ENCODE measurements at regions not wholly inside any gene's neighbourhood (a gene's known extent, or its start where the extent isn't known, plus 50 kb on each side); places are given as distances from the start of the nearest gene placed in this dataset.

DNA sequence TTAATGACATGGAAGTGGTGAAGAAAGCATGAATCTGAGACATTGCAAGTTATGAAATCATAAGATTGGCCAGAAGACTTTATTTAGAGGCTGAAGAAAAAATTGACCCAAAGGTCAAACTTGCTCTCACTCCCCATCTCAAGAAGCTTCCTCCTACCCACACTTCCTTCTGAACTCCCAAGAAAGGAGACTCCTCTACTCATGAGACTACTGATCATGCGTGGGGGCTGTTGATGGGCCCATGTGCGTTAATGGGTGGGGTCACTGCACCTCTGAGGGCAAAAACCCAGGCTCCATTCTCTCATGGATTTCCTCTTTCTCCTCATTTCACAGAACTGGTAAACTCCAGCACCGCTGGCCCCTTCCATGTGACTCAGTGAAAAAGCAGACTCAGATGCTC, 470.6 kb upstream of the ARID1B start:
- Histone ChIP-seq H3K27me3 (no peaks in the 10 kb centered on the region), H3K36me3 (replicated peaks in 1 of 2; ENCODE audit: insufficient read depth in 1 of 2, low read depth in 2 of 2) (no peaks in the 10 kb centered on the region), H3K4me3 (no peak overlapping the region), H3K4me1 (no peaks in the 10 kb centered on the region), H3K27ac (no peak overlapping the region), H3K9me3 (no peaks in the 10 kb centered on the region)
- TF ChIP-seq, protein P1, sequence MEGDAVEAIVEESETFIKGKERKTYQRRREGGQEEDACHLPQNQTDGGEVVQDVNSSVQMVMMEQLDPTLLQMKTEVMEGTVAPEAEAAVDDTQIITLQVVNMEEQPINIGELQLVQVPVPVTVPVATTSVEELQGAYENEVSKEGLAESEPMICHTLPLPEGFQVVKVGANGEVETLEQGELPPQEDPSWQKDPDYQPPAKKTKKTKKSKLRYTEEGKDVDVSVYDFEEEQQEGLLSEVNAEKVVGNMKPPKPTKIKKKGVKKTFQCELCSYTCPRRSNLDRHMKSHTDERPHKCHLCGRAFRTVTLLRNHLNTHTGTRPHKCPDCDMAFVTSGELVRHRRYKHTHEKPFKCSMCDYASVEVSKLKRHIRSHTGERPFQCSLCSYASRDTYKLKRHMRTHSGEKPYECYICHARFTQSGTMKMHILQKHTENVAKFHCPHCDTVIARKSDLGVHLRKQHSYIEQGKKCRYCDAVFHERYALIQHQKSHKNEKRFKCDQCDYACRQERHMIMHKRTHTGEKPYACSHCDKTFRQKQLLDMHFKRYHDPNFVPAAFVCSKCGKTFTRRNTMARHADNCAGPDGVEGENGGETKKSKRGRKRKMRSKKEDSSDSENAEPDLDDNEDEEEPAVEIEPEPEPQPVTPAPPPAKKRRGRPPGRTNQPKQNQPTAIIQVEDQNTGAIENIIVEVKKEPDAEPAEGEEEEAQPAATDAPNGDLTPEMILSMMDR (IDR thresholded peaks at IDR 0.05): no peak
- TF ChIP-seq POLR2A (IDR thresholded peaks at IDR 0.05): no peak
- intact Hi-C loops (cut with DNase I): no loop called here
- no peak for ATAC-seq
- DNase-seq: no peak
- WGBS, 2 donors: 74 to 95% methylated on average over 3 of the region's 3 CpGs

DNA sequence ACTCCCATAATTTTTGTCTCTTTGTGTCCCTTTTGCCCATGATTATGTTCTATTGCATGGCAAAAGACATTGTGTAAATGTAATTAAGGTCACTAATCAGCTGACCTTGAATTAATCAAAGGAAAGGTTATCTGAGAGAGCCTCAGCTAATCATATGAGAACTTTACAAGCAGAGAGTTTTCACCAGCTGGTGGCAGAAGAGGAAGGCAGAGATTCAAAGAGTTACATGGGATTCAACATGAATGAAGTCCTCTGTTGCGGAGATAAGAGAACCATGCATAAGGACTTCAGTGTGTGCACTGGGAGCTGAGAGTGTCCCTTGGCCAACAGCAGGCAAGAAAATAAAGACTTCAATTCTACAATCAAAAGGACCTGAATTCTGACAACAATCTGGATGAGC, 494.1 kb upstream of the ARID1B start:
- DNase-seq: no peak
- intact Hi-C loops (cut with DNase I): no loop called here
- no peak overlapping the region for H3K4me3 ChIP-seq
- WGBS, 2 donors: 69 to 75% methylated on average over 1 of the region's 1 CpG
- no peak overlapping the region for H3K27ac ChIP-seq
- H3K4me1 ChIP-seq: no peaks in the 10 kb centered on the region
- TF ChIP-seq, protein P1 (IDR thresholded peaks at IDR 0.05): no peak
- no peak for TF ChIP-seq POLR2A (IDR thresholded peaks at IDR 0.05)
- H3K27me3 ChIP-seq: no peaks in the 10 kb centered on the region
- no peak for ATAC-seq
- H3K36me3 ChIP-seq (replicated peaks in 1 of 2; ENCODE audit: insufficient read depth in 1 of 2, low read depth in 2 of 2): no peaks in the 10 kb centered on the region
- H3K9me3 ChIP-seq: no peaks in the 10 kb centered on the region

- WGBS, 2 donors: 60 to 75% methylated on average over 1 of the region's 1 CpG
- intact Hi-C loops (cut with DNase I): no loop called here
- ATAC-seq: no peak
- no peak for DNase-seq
- no peak for TF ChIP-seq POLR2A (IDR thresholded peaks at IDR 0.05)
- TF ChIP-seq, protein P1 (IDR thresholded peaks at IDR 0.05): no peak
- H3K27ac ChIP-seq: no peak overlapping the region
- no peaks in the 10 kb centered on the region for H3K36me3 ChIP-seq (replicated peaks in 1 of 2; ENCODE audit: insufficient read depth in 1 of 2, low read depth in 2 of 2)
- no peaks in the 10 kb centered on the region for H3K27me3 ChIP-seq
- no peaks in the 10 kb centered on the region for H3K4me1 ChIP-seq
- H3K9me3 ChIP-seq: no peaks in the 10 kb centered on the region
- H3K4me3 ChIP-seq: no peak overlapping the region
Measured at GRCh38 chr6:156282087-156282486, 495.1 kb upstream of the ARID1B start.

DNA sequence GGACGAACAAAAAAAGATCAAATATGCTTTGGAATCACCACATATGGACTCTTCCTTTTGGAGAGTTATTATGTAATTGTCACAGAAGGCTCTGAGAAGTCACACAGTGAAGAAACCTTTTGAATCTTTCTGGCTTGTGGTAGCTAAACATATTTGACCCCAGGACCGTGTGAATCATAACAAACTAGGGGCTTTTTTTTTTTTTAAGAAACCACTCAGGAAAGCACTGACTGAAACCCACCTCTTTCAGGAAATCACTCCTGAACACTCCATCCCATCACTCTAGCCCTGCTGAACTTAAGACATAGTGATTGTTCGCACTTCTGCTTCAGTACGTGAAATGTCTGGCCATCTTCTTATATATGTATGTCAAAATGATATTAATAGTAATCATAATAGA, 495.9 kb upstream of the ARID1B start:
- Histone ChIP-seq H3K27me3 (no peaks in the 10 kb centered on the region), H3K4me3 (no peak overlapping the region), H3K4me1 (no peaks in the 10 kb centered on the region), H3K36me3 (replicated peaks in 1 of 2; ENCODE audit: insufficient read depth in 1 of 2, low read depth in 2 of 2) (no peaks in the 10 kb centered on the region), H3K27ac (no peak overlapping the region), H3K9me3 (no peaks in the 10 kb centered on the region)
- no peak for TF ChIP-seq POLR2A (IDR thresholded peaks at IDR 0.05)
- TF ChIP-seq, protein P1 (IDR thresholded peaks at IDR 0.05): no peak
- intact Hi-C loops (cut with DNase I): no loop called here
- 43 to 76% methylated on average over 4 of the region's 4 CpGs for WGBS, 2 donors
- DNase-seq (no peak), ATAC-seq (no peak)

DNA sequence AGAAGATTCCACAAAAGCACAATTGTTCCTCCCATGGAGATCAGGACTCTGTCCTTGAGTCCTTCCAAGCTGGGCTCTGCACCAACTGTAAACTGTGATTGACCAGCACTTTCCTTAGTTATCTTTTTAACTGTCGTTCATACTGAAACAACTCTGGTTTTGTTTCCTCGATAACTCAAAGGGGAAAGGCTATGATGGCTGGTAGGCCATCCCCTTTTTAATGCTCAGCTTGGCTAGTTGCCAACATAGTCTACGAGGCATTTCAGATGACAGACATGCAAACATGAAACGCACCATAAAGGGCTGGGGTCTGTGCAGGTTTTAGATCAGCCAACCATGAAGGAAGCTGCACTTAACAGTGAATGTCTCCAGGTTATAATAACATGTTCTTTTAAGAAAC, 497.1 kb upstream of the ARID1B start:
- WGBS, 2 donors: 32 to 45% methylated on average over 4 of the region's 4 CpGs
- Histone ChIP-seq H3K4me3 (no peak overlapping the region), H3K4me1 (no peaks in the 10 kb centered on the region), H3K9me3 (no peaks in the 10 kb centered on the region), H3K36me3 (replicated peaks in 1 of 2; ENCODE audit: insufficient read depth in 1 of 2, low read depth in 2 of 2) (no peaks in the 10 kb centered on the region), H3K27me3 (no peaks in the 10 kb centered on the region), H3K27ac (no peak overlapping the region)
- ATAC-seq: no peak
- DNase-seq: no peak
- TF ChIP-seq, protein P1 (IDR thresholded peaks at IDR 0.05): no peak
- no peak for TF ChIP-seq POLR2A (IDR thresholded peaks at IDR 0.05)
- intact Hi-C loops (cut with DNase I): no loop called here

Data from body of pancreas (tissue), 4 donors.